NCI-H69 (cell line): ENCODE measurements at regions not wholly inside any gene's neighbourhood (a gene's known extent, or its start where the extent isn't known, plus 50 kb on each side); places are given as distances from the start of the nearest gene placed in this dataset.
"Not testable (repeated sequence)": the region's sequence is repeated elsewhere in the genome, so short reads cannot be mapped to it uniquely, and the experiment has no call there.

ENCODE experiments used
- DNase-seq: peaks from one replicate; lab custom pipeline; 2025; lab: John Stamatoyannopoulos, UW

DNA sequence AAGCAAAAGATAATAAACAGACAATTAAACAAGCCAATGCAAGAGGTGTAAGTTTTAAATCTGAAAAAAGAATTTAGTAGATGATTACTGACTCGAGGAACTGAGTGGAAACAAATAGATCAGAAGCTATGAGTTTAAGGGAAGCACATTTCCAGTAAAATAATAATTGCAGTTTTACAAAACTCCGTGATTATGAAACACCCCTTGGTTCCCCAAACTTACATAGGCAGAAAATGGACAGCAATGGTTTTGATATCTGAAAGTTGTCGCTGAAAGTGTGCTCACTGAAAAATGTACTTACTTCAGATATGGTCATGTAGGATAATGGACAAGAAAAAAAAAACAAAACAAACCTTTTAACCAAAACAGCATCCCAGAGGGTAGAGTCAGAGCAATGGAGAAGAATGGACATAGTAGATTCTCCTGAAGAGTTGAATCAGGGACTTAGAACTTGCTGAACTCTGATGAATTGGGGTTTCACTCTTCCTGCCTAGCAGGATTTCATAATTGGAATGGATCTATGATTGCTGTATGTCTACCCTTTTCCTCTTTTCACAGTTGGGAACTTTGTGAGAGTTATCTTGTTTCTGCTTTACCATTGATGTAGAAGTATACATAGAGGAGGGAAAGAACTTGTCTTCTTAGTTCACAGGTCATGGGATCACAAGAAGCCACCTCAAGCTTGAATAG is 305.6 kb upstream of the ZEB2 start:
- no peak for DNase-seq

DNA sequence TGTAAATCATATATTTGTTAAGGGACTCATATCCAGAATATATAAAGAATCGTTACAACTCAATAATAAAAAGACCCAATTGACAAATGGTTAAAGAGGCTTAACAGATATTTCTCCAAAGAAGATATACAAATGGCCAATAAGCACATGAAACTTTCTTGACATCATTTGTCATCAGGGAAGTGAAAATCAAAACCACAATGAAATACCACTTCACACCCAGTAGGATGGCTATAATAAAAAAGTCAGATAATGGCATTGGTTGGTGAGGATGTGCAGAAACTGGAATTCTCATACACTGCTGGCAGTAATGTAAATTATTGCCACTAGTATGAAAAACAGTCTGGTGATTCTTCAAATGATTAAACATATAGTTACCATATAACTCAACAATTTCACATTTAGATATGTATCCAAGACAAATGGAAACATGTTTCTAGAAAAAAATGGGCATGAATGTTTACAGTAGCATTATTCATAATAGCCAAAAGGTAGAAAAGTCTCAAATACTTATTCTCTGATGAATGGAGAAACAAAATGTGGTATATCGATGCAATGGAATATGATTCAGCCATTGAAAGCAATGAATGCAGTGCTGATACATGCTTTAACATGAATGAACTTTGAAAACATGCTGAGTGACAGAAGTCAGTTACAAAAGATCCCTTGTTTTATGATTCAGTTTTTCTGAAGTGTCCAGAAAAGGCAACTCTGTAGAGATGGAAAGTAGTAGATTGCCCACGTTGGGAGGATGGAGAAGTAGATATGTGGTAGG is 304.6 kb upstream of the ZEB2 start:
- DNase-seq, result no peak

DNA sequence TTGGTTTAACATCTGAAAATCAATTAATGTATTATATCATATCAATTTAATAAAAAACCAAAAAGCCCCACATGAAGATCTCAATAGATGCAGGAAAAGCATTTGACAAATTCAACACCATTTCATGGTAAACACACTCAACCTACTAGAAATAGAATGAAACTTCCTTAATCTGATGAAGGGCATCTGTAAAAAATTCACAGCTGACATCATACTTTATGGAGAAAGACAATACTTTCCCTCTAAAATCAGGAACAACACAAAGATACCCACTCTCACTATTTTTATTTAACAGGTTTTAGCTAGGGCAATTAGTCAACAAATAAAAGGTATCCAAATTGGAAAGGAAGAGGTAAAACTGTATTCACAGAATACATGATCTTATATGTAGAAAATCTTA is 303.0 kb upstream of the ZEB2 start:
- DNase-seq, result no peak

DNA sequence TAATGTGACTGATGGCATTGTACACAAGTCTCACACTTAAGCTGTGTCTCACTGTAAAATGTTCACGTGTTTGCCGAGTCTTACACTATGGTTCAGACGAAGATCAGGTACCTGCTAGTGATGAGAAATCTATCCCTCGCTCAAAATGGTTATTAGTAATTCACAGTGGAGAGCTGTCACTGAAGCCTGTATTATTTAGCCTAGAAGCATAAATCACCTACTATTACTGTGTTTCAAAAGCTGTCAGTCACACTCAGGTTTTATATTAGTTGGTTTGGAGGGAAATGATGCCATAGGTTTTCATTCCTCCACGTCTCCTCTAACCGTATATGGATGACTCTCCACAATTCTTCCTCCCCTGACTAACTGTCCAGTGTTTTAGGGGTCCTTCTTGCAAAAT is 292.4 kb upstream of the ZEB2 start:
- no peak for DNase-seq

DNA sequence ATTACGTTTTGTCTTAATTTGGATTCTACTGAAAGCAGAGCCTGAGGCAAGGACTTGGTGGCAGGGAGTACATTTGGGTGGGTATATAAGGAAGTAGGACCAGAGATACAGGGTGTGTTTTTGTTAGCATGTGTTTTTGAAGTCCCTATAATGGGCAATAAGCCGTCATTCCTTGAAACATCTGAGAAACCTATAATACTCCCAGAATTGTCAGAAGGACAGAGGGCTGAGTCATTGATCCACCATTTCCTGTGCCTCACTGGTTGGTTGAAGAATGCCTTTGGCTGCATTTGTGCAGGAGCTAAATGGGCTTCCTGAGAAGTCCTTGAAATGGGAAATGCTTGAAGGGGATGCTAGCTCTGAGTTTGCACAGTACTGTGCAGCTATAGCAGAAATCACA is 281.8 kb upstream of the ZEB2 start:
- DNase-seq, result no peak

DNA sequence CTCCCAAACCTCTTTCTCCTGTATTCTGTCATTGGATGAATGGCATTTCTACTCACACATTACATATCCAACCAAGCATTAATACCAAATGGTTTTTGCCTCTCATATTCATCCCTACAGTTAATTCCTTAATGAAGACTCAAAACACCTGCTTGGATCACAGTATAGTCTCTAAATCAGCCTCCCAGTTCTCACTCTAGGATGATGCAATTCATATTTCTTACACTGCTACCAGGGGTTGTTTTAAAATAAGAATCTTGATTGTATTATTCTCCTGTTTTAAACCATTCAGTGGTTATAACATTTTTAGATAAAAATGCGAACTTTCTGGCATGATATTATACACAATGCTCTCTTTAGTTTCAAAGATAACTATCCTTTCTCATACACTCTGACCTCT is 281.4 kb upstream of the ZEB2 start:
- no peak for DNase-seq

DNA sequence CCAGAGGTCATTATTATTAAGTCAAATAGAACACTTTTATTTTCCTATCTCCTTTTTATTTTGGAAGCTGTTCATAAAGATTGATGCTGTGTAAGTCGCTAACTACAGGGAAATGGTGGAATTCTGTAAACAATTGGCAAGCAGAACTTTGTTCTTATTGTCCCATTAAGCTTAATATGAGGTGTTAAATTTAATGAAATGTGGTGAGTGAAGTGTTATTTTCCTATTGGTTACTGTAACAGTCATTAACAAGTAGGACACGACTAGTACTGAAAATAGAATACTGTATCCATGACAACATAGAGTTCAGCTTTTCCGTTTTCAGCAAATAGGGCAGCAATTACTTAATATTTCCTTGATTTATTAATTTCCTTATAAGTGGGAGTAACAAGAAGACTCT is 279.1 kb upstream of the ZEB2 start:
- no peak for DNase-seq

DNA sequence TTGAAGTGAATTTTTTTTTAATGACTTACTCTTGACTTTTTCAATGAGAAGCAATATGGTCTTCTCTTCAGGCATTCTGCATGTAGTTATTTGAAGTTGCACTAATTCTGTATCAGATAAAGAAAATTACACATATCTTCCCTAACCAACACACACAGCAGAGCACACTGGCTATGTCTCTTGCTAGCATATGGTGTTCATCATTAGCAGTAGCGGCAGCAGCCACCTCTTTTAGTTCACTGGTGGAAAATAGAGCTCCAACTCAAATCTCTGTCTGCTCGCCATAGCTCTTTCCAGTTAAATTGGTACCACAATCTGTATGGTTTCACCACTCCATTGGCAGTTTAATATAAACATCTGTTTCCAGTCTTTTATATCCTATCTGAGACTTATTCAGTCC is 278.1 kb upstream of the ZEB2 start:
- no peak for DNase-seq

DNA sequence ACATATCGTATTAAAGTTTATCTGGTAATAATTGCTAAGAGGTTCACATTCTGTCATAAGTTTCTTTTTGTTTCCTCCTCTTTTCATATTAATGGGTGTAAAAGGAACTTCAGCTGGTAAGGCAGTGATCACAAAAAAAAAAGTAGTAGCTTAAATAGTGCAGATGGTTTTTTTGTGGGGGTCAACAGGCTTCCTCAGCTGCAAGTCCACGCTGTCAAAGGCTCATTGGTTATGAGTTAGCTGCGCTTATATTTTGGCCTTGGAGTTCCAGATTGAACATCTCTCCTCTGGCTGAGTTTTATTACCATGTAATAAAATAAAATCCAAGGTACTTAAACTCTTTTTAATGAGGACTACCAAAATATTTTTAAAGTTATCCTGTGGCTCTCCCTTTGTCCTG is 277.0 kb upstream of the ZEB2 start:
- no peak for DNase-seq

DNA sequence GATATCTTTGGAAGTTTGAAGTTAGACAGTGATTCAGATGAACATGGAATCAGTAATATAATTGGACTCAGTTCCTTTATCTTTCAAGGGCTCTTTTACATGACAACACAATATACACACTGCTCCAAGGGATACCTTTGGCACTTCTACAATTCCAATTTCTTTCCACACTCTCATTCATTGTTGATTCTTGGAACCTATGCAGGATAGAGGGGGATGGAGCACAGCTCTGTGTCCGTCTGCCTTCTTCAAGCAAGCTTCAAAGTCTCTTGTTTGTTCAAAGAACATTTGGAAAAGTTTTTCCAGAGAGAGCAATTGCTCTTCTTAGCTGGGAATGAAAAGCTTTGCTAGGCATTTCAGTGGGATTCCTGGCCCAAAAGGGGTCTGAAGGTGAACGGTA is 276.2 kb upstream of the ZEB2 start:
- no peak for DNase-seq

DNA sequence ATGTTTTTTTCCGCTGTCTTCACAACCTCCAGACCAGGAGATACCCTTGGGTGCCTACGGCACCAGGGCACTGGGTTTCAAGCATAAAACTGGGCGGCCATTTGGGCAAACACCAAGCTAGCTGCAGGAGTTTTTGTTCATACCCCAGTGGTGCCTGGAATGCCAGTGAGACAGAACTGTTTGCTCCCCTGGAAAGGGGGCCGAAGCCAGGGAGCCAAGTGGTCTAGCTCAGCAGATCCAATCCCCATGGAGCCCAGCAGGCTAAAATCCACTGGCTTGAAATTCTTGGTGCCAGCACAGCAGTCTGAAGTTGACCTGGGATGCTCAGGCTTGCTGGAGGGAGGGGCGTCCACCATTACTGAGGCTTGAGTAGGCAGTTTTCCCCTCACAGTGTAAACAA is 265.3 kb upstream of the ZEB2 start:
- no peak for DNase-seq

DNA sequence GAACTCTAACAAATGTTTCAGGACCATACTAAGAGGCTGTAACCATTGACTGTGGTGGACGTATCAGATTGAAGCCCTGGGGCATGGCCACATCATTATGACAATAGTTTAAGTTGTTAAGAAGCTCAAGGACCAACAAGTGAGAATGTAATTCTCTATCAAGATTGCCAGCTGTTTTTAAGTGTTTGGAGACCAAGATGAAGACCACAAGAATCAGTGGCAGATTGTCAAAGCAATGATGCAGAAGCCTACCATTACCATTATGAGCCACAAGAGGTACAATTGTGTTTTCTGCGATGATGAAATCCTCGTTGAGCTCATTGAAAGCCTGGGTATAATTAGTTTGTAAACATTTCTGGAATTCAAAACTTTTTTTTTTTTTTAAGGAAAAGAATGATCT is 261.1 kb upstream of the ZEB2 start:
- DNase-seq, result no peak

DNA sequence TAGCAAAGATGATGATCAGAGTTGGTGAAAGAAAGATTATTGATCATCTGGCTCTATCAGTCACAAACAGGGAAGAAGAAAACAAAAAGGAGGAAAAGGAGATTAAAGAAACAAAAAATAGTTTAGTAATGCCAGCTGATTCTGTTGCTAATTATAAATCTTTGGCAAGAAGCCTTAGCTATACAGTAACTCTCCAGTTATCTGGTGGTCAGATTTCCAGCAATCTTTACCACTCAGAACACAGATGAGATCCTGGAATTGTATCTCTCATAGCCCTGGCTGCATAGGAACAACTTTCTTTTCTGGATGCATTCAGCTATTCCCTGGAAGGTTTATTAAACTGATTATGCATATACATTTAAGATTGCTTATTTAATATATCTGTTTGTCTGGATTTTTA is 256.8 kb upstream of the ZEB2 start:
- DNase-seq, result no peak

DNA sequence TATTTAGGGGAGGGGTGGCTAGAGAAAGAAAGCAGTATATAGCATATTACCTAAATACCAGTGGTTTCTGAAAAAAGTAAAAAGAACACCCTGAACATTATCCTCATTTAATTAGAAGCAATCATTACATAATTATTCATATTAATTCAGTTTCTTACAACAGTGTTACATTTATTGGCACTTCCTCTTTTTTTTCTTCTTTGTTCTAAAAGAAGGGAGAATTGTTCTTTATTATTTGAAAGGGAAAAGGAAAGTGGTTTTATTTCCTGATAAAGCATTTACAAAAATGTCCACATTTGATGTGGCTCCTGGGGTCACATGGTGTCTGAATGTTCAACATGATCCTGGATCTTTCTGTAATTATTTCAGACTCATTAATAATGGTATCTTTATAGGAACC is 254.9 kb upstream of the ZEB2 start:
- DNase-seq, result no peak

DNA sequence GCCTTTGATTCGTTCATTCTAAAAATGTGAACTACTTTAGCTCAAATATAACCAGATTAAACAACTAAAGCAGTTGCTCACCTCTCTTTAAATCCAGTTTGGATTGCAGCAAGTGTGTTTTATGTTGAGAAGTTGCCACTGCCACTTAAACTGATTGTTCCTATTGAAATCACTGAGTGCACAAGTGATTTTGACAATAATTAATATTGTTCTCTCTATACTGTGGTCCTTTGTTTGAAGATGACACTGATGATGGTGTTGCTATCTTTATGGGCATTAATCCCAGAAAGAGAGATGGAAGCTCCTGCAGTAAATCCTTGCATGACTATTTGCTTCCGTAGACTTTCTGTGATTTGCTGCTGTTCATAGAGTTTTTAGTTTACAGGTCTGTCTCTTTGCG is 251.4 kb upstream of the ZEB2 start:
- no peak for DNase-seq

DNA sequence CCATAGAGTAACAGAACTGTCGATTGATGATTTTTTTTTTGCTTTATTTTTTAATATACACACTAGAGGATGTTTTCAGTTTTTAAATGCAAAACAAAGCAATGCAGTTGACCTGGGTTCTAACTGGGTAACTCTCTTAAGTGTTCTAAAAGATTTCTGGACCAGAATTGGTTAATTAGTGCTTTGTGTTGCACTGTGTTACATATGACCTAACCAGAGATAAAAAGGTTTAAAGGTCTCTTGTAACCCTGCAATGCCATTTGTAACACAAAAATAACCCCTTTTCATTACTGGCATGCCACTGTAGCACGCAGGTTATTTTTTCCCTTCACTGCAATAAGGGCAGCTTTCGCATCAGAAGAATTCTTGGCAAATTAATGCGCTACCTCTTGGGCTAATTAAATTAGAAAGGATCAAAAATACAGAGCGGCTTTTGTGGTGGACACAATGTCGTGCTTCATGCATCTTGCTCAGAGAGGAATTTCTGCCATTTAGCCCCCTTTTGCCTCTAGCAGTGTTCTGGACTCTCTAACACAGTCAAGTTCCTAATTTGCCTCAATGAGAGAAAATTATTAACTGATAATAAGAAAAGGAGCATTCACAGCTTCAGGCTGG is 250.8 kb upstream of the ZEB2 start:
- no peak for DNase-seq

DNA sequence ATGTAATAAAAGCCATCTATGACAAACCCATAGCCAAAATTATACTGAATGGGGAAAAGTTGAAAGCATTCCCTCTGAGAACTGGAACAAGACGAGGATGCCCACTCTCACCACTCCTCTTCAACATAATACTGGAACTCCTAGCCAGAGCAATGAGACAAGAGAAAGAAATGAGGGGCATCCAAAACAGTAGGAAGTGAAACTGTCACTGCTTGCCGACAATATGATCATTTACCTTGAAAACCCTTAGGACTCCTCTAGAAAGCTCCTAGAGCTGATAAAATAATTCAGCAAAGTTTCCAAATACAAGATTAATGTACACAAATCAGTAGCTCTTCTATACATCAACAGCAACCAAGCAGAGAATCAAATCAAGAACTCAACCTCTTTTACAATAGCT is 241.0 kb upstream of the ZEB2 start:
- not testable (repeated sequence) for DNase-seq

DNA sequence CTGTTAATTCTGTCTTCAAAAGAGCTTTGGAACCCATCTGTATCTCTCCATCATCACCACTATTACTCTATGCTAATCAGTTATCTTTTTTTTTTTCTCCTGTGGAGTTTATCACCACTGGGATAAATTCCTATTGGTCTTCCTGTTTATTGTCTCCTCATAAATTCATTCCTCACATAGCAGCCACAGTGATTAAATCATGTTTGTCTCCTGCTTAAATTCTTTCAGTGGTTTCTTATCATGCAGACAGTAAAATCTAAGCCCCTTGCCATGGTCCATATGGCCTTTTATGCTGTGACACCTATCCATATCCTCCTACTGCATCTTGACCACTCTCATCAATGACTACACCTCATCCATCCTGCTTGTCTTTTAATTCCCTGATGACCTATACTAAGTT is 239.8 kb upstream of the ZEB2 start:
- no peak for DNase-seq

DNA sequence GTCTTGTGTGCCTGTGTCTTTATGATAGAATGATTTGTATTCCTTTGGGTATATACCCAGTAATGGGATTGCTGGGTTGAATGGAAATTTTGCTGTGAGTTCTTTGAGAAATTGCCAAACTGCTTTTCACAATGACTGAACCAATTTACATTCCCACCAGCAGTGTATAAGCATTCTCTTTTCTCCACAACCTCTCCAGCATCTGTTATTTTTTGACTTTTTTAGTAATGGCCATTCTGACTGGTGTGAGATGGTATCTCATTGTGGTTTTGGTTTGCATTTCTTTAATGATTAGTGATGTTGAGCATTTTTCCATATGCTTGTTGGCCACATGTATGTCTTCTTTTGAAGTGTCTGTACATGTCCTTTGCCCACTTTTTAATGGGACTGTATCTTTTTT is 238.3 kb upstream of the ZEB2 start:
- not testable (repeated sequence) for DNase-seq

DNA sequence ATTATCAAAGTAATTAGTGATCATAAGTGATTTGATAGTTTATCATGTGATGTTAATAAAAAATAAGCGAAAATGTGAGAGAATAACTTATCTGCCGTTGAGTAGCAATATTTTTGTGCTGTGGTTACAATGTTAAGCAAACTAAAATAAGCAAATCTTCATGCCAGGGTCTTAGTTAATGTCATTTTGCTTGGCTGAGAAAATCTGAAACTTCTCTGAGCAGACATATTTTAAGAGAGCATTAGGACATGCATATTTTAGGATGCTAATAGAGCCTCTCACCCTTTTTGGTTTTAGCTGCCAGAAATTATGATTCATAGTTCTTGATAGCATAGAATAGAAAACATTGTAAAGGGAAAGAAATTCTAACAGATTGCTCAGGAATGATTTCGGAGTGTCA is 233.5 kb upstream of the ZEB2 start:
- DNase-seq, result no peak

DNA sequence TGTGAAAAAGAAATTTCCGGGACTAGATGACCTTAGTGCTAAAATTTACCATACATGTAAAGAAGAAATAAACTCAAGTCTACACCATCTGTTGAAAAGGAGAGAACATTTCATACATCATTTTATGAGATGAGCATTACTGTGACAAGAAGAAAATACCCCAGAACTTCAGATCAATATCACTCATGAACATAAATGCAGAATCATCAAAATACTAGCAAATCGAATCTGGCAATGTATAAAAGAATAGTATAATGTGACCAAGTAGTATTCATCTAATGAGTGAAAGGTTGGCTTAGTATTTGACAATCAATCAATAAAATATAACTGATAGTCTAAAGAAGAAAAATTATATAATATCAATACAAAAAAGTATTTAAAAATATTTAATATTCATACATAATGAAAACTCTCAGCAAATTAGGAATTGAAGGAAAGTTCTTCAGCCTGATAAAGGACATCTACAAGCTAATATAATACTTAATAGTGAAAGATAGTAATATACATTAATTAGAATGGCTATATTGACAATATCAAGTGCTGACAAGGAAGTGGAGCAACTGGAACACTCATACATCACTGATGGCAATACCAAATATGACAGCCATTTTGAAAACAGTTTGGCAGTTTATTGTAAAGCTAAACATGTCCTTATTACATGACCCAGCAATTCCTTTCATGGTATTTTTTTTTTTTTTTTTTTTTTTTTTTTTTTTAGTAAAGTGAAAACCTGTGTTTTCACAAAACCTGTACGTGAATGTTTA is 231.4 kb upstream of the ZEB2 start:
- no peak for DNase-seq

DNA sequence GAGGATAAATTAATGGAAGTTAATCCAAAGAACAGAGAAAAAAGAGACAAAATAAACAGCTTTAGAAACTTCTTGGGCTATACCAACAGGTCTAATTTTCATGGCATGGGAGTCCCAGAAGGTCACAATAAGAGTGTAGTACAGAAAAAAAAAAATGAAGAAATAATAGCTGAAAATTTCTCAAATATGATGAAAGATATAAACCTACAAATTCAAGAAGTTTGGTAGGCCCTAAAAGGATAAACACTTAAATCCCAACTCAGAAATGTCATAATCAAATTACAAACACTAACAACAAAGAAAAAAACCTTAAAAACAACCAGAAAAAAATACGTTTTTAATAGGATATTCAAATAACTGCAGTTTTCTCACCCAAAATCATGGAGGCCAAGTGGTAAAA is 229.3 kb upstream of the ZEB2 start:
- no peak for DNase-seq

DNA sequence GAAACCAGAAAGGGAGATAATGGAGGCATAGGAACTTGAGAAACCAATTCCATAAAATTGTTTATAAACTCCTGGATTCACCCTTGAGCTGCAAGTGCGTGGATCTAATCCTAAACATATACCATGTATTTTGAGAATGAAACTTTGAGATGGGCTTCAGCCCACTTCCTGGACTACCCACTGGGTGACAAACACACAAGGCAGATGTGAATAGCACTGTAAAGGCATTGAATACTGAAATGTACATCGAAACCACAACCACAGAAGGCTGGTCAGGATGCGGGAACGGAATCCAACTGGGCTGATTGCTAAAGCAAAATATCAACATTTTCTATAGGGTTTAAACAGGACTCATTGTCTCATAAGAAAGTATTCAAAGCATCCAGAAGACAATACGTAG is 228.5 kb upstream of the ZEB2 start:
- no peak for DNase-seq
